ENCODE measurements at regions not wholly inside any gene's neighbourhood (a gene's known extent, or its start where the extent isn't known, plus 50 kb on each side); places are given as distances from the start of the nearest gene placed in this dataset.

DNA sequence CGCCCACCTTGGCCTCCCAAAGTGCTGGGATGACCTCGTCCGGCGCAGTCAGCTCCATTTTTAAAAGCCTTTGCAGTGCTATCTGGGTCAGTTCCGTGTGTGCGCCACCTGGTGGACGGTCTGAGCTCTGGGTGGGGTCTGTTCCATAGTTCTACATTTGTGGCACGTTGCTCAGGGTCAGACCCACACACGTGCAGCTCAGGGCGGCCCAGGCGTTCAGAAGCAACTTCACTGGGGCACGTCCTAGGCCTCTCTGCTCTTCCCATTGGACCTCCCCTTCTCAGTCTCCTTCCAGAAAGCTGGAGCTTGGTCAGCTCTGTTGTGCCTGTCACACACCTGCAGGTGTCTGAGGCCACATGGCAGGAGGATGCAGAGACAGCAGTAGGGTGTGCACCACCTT, 137.9 kb downstream of the DNAJB6 start:
- intact Hi-C loops (cut with micrococcal nuclease; ENCODE audit: unreplicated experiment) = no loop called here
- no peaks in the 10 kb centered on the region for H3K4me1 Mint-ChIP-seq (ENCODE audit: low read depth, unreplicated experiment)
- no TSS peak for BruUV-seq (replicated peaks)
- H3K4me3 Mint-ChIP-seq (ENCODE audit: low read depth, unreplicated experiment) = no peak overlapping the region
- H3K36me3 Mint-ChIP-seq (ENCODE audit: insufficient read depth, unreplicated experiment) = no peaks in the 10 kb centered on the region
- CTCF ChIA-PET = interaction anchor here (1.0 kb wide), 1 partner anchor 13 kb away, joined by 3 read pairs; no protein-coding TSS in a partner anchor
- no peak overlapping the region for H3K27ac Mint-ChIP-seq (ENCODE audit: unreplicated experiment)
- H3K9me3 Mint-ChIP-seq (ENCODE audit: low read depth, unreplicated experiment) = peaks cover 3% of the 10 kb centered on the region
- DNase-seq = peak; percentile 32
- H3K27me3 Mint-ChIP-seq (ENCODE audit: unreplicated experiment) = peaks cover 14% of the 10 kb centered on the region
- TF ChIP-seq, protein P1, sequence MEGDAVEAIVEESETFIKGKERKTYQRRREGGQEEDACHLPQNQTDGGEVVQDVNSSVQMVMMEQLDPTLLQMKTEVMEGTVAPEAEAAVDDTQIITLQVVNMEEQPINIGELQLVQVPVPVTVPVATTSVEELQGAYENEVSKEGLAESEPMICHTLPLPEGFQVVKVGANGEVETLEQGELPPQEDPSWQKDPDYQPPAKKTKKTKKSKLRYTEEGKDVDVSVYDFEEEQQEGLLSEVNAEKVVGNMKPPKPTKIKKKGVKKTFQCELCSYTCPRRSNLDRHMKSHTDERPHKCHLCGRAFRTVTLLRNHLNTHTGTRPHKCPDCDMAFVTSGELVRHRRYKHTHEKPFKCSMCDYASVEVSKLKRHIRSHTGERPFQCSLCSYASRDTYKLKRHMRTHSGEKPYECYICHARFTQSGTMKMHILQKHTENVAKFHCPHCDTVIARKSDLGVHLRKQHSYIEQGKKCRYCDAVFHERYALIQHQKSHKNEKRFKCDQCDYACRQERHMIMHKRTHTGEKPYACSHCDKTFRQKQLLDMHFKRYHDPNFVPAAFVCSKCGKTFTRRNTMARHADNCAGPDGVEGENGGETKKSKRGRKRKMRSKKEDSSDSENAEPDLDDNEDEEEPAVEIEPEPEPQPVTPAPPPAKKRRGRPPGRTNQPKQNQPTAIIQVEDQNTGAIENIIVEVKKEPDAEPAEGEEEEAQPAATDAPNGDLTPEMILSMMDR (IDR thresholded peaks at IDR 0.05; ENCODE audit: unreplicated experiment) = no peak

DNA sequence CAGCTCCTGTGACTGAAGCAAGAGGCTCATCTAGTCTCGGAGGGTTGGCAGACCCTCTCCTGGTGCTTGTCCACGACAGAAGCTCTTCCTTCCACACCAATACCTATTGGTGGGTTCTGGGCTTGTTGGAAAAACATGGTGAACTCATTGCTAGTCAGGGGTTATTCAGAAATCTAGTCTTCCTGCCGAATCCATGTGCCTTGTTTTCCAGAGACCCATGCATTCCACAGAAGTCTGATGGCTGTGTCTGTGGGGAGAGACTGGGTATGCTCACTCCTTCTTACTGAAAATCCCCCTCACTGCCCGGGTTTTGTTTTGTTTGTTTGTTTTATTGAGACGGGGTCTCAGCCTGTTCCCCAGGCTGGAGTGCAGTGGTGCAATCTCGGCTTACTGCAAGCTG, 138.3 kb downstream of the DNAJB6 start:
- Mint-ChIP-seq H3K36me3 (ENCODE audit: insufficient read depth, unreplicated experiment) (no peaks in the 10 kb centered on the region), H3K27ac (ENCODE audit: unreplicated experiment) (no peak overlapping the region), H3K4me1 (ENCODE audit: low read depth, unreplicated experiment) (no peaks in the 10 kb centered on the region), H3K27me3 (ENCODE audit: unreplicated experiment) (peaks cover 14% of the 10 kb centered on the region), H3K4me3 (ENCODE audit: low read depth, unreplicated experiment) (no peak overlapping the region), H3K9me3 (ENCODE audit: low read depth, unreplicated experiment) (peaks cover 3% of the 10 kb centered on the region)
- no peak for DNase-seq
- intact Hi-C loops (cut with micrococcal nuclease; ENCODE audit: unreplicated experiment) = no loop called here
- no TSS peak for BruUV-seq (replicated peaks)
- TF ChIP-seq, protein P1 (IDR thresholded peaks at IDR 0.05; ENCODE audit: unreplicated experiment) = no peak
- CTCF ChIA-PET = no interaction called here

DNA sequence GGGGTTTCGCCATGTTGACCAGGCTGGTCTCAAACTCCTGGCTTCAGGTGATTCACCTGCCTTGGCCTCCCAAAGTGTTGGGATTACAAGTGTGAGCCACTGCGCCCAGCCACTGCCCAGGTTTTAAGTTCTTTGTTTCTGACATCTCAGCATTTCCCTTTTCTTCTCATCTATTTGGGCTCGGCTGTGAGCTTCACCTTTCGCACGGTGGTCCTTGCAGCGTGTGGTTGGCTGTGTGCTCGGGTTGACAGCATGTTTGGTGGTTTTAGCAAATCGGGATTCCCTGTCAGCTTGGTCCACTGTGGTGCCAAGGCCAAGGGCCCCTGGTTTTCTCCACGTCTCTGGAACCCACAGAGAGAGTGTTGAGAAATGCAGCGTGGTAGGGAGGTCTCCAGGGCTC, 138.8 kb downstream of the DNAJB6 start:
- no peak for DNase-seq
- Mint-ChIP-seq H3K36me3 (ENCODE audit: insufficient read depth, unreplicated experiment) (no peaks in the 10 kb centered on the region), H3K4me1 (ENCODE audit: low read depth, unreplicated experiment) (no peaks in the 10 kb centered on the region), H3K9me3 (ENCODE audit: low read depth, unreplicated experiment) (peaks cover 3% of the 10 kb centered on the region), H3K27ac (ENCODE audit: unreplicated experiment) (no peak overlapping the region), H3K27me3 (ENCODE audit: unreplicated experiment) (peaks cover 14% of the 10 kb centered on the region), H3K4me3 (ENCODE audit: low read depth, unreplicated experiment) (no peak overlapping the region)
- intact Hi-C loops (cut with micrococcal nuclease; ENCODE audit: unreplicated experiment) = no loop called here
- CTCF ChIA-PET = no interaction called here
- TF ChIP-seq, protein P1 (IDR thresholded peaks at IDR 0.05; ENCODE audit: unreplicated experiment) = no peak
- BruUV-seq (replicated peaks) = no TSS peak

DNA sequence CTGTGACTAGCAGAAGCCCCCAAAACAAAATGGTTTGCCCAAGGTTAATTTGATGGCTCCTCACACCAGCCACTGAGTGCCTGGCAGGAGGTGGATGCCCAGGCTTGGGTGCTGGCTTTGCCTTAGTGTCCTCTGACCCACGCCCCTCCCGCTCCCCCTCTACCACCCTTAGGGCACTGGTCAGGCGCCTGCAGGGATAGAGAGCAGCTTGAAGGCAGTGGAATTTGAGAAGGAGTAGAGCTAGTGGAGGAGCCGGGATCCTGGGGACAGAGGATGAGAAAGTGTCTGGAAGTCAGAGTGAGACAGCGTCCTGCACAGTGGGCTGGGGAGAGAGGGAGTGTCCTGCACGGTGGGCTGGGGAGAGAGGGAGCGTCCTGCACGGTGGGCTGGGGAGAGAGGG, 139.4 kb downstream of the DNAJB6 start:
- intact Hi-C loops (cut with micrococcal nuclease; ENCODE audit: unreplicated experiment) = no loop called here

More for the DNA sequence above, 139.4 kb downstream of the DNAJB6 start:
- Mint-ChIP-seq H3K27ac (ENCODE audit: unreplicated experiment) (no peak overlapping the region), H3K4me3 (ENCODE audit: low read depth, unreplicated experiment) (no peak overlapping the region), H3K4me1 (ENCODE audit: low read depth, unreplicated experiment) (no peaks in the 10 kb centered on the region), H3K36me3 (ENCODE audit: insufficient read depth, unreplicated experiment) (no peaks in the 10 kb centered on the region), H3K9me3 (ENCODE audit: low read depth, unreplicated experiment) (peaks cover 3% of the 10 kb centered on the region), H3K27me3 (ENCODE audit: unreplicated experiment) (peaks cover 14% of the 10 kb centered on the region)
- no peak for DNase-seq
- BruUV-seq (replicated peaks) = no TSS peak
- TF ChIP-seq, protein P1 (IDR thresholded peaks at IDR 0.05; ENCODE audit: unreplicated experiment) = no peak
- CTCF ChIA-PET = no interaction called here
